GM12873 (cell line): ENCODE measurements at regions not wholly inside any gene's neighbourhood (a gene's known extent, or its start where the extent isn't known, plus 50 kb on each side); places are given as distances from the start of the nearest gene placed in this dataset.

Experiments used
- TF ChIP-seq, protein P1 (sequence below): IDR thresholded peaks from 2 replicates; pipeline ENCODE4 v1.5.1; 2012; ENCODE audit warnings: low read depth, mild to moderate bottlenecking, moderate library complexity, low read length, control low read depth; ENCODE audit not compliant: insufficient read depth; ENCODE audit errors: missing control alignments

DNA sequence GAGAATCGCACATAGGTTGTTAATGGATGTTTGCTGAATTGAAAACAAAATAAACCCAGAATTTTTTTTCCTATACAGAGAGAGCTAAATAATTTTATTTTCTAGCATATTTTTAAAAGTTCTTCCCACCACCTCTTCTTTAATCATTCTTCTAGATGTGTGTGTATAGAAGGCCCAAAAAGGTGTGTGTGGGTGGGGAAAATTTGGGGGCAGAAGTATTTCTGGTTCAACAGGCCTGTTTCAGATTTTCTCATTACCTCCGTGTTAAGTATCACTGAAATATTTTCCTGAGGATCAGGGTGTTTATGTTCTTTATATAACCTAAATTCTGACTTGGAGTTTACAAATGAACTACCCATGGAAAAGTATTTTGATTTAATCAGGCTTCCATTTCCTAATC, 144.2 kb upstream of the ZNF804B start:
- TF ChIP-seq, protein P1, sequence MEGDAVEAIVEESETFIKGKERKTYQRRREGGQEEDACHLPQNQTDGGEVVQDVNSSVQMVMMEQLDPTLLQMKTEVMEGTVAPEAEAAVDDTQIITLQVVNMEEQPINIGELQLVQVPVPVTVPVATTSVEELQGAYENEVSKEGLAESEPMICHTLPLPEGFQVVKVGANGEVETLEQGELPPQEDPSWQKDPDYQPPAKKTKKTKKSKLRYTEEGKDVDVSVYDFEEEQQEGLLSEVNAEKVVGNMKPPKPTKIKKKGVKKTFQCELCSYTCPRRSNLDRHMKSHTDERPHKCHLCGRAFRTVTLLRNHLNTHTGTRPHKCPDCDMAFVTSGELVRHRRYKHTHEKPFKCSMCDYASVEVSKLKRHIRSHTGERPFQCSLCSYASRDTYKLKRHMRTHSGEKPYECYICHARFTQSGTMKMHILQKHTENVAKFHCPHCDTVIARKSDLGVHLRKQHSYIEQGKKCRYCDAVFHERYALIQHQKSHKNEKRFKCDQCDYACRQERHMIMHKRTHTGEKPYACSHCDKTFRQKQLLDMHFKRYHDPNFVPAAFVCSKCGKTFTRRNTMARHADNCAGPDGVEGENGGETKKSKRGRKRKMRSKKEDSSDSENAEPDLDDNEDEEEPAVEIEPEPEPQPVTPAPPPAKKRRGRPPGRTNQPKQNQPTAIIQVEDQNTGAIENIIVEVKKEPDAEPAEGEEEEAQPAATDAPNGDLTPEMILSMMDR: no peak

DNA sequence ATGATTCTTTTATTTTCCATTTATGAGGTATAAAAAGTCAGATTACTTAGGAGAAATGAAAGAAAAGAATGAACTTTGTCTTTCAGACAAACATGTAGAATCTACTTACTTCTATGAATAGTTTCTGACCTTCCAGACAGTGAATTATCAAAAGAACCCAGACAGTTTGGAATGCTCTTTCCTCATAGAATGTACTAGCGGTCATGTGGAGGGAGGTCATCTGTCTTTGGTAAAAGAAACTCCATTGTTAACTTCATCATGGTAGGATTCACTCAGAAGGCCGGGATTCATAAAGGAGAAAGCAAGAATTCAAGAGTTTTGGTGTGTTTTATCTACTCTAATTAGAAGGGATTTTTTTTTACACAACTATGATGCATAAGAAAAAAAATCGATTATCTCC, 144.8 kb upstream of the ZNF804B start:
- TF ChIP-seq, protein P1: no peak

DNA sequence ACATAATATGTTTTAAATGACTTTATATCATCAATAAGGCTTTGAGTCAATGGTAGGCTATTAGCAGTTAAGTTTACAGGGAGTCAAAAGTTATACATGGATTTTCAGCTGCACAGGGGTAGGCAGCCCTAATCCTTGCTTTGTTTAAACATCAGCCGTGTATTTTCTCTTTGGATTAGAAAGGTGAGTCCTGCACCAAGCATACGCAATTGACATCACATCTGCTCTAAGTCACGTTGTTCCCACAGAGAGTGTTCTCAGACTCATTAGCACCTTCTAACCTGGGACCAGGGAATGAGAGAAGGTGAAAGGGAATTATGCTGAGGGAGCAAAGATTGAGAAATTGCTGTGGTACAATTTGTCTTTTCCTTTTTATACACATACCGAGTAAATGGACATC, 148.6 kb upstream of the ZNF804B start:
- TF ChIP-seq, protein P1: no peak

DNA sequence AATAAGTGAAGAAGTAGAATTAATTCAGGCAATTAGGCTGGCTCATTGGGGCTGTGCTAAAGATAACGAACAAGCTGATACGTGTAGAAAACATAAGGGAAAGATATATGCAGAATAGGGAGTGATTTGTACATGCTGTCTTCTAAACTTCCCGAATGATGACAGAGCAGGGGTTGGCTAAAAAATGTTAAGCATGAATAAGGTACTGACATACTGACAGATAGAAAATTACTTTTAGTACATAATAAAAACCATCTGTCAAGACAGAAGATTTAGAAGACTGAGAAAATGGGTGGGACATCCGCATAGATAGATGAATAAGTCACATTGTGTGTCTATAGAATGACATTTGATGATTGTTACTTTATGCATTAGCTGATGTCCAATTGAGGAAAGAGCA, 158.8 kb upstream of the ZNF804B start:
- TF ChIP-seq, protein P1: no peak

DNA sequence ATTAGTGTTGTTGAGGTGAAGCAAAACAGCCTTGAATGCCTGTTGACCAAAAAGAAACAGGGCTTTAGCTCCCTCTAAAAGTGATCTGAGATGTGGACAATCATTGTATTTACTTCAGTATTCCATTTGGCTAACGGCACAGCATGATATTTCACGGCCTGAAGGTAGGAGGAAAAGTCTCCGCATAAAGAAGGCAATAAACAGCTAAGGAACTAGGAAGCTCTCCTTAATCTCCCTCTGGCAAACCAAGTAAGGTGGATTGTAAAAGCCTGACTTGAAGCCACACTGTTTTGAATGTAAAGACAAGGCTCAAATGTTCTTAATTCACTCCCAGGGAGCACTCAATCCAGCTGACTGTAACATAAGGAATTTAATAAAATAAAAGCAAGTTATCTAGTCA, 160.0 kb upstream of the ZNF804B start:
- TF ChIP-seq, protein P1: no peak

DNA sequence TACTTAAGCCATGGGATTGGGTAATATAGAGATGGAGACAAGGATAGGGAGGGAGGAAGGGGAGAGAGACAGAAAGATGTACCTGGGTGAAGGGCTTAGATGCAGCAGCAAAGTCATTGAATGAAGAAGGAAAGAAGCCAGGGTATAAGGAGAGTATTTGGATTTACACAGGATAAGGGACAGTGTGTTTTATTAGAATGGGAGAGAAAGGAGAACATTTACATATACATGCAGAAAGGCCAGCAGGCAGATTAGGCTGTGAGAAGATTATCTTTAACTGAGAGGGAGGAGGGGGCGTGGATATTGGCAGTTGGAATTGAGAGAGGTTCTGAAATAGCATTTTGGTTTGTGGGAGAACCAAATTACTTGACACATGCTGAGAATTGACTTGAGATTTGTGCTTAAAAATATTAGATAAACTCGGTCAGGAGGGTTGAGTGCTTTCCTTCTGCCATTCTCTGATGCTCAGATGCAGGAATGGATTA, 161.5 kb upstream of the ZNF804B start:
- TF ChIP-seq, protein P1: no peak

DNA sequence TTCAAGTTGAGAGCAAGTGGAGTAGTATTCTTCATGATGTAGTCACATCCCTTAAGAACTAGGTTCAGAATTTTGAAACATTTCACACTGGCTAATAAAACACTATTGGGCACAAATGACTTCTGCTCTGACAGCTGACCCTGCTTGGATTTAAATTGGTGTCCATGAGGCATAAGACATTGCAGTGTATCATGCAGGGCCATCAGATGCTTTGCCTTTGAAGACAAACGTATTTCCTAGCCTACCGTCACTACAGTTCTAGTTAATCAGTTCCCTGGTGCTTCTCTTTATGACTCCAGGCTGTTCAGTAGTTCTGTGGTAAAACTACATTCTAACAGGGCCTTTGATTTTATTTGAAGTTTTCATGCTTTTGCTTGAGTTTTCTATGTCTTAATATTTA, 168.5 kb upstream of the ZNF804B start:
- TF ChIP-seq, protein P1: no peak

DNA sequence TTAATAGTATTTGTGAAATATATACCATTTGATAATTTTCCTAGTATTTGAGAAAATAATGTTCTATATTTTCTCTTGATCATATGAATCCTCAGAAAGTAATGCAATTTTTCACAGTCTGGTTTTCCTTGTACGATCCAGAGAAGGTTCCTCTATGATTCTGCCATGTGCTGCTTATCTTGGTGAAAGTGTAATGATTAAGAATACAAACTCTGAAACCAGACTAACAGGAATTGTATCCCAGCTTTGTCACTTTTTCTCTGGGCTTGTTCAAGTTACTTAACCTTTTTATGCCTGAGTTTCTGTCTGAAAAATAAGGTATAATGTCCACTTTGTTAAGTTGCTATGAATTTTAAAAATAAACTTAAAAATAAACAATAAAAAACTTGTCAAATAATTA, 169.6 kb upstream of the ZNF804B start:
- TF ChIP-seq, protein P1: no peak
